Epithelial cell of esophagus (primary cell): ENCODE measurements at regions not wholly inside any gene's neighbourhood (a gene's known extent, or its start where the extent isn't known, plus 50 kb on each side); places are given as distances from the start of the nearest gene placed in this dataset.

Experiments
- DNase-seq: peaks from one replicate; pipeline ENCODE4 v3.0.0; 2010; ENCODE audit warnings: low read depth
- H3K4me3 ChIP-seq: 2 replicates; pipeline ENCODE4 v1.5.1; 2011; ENCODE audit warnings: mild to moderate bottlenecking, low read length, control low read depth
- TF ChIP-seq, protein P1 (sequence below): IDR thresholded peaks from 2 replicates; pipeline ENCODE4 v1.5.1; 2011; ENCODE audit warnings: low read depth, mild to moderate bottlenecking, low read length, control low read depth, inconsistent platforms; ENCODE audit not compliant: insufficient read depth; ENCODE audit errors: missing control alignments

DNA sequence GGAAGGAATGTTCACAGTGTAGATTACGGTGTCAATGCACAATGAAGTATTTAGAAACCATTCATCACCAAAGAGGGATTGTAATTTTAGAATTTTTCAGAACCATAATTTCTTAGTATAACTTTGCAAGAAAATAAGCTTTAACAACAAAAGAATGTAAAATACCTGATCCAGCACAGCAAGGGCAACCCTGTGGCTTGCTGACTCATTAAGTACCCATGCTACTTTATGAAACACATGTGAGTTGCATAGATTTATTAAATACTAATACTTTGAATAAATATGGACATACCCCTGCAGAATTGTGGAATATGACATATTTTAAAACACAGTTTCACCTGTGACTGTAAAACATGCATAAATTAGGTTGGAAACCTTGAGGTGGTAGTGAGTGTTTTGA is 281.3 kb downstream of the ZNF248 start:
- no peak for DNase-seq
- TF ChIP-seq, protein P1, sequence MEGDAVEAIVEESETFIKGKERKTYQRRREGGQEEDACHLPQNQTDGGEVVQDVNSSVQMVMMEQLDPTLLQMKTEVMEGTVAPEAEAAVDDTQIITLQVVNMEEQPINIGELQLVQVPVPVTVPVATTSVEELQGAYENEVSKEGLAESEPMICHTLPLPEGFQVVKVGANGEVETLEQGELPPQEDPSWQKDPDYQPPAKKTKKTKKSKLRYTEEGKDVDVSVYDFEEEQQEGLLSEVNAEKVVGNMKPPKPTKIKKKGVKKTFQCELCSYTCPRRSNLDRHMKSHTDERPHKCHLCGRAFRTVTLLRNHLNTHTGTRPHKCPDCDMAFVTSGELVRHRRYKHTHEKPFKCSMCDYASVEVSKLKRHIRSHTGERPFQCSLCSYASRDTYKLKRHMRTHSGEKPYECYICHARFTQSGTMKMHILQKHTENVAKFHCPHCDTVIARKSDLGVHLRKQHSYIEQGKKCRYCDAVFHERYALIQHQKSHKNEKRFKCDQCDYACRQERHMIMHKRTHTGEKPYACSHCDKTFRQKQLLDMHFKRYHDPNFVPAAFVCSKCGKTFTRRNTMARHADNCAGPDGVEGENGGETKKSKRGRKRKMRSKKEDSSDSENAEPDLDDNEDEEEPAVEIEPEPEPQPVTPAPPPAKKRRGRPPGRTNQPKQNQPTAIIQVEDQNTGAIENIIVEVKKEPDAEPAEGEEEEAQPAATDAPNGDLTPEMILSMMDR = no peak
- H3K4me3 ChIP-seq = no peak overlapping the region

DNA sequence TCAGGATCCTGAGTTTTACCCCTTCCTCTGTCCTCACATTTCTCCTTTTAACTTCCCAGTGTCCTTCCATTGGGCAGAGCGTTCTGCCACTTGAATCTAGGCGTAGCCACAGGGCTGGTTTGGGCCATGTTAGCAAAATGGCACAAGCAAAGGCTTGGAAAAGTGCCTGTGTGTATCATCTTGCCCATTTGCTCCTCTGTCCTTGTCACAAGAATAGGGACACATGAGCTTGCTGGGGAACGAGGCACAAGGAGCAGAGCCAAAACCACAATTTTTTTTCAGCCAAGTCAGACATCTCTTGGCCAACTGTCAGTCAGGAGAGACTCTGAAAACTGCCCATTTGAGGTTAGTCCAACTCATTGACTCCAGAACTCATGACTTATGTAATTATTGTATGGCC is 285.2 kb downstream of the ZNF248 start:
- no peak for DNase-seq
- TF ChIP-seq, protein P1 = no peak
- H3K4me3 ChIP-seq = no peak overlapping the region

DNA sequence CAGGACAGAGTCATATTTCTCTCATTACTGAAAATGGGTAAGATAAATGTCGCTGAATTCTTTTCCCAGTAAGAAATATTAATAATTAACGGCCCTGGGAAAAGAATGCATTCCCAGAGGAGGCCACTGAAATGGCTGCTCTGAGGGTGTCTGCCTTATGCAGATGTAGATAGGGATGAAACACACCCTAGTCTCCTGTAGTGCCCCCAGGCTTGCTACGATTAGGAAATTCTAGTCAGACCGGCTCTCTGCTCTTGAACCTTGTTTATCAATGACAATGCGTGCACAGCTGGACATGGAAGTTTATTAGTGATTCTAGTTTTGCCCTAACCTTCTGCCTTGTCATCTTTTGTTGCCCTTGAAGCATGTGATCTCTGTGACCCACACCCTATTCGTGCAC is 291.1 kb downstream of the ZNF248 start:
- TF ChIP-seq, protein P1 = no peak
- no peak overlapping the region for H3K4me3 ChIP-seq
- no peak for DNase-seq

DNA sequence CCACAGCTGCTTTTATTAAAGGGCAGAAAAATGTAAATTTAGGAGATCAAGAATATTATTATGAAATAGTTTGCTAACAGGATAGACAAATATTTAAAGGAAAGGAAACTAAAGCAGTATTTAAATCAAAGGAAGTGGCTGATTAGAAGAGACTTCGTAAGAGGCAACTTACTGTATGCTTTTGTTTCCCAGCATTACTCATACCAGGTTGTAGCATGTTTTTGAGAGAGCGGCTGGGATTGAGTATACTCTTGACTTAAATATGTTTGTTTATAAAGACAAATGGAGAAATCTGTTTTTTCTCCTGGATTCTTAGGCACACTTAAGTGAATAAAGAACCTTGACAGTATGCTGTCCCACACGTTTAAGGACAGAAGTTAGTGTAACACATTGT is 293.7 kb downstream of the ZNF248 start:
- DNase-seq = peak; percentile 4
- H3K4me3 ChIP-seq = no peak overlapping the region
- TF ChIP-seq, protein P1 = no peak

DNA sequence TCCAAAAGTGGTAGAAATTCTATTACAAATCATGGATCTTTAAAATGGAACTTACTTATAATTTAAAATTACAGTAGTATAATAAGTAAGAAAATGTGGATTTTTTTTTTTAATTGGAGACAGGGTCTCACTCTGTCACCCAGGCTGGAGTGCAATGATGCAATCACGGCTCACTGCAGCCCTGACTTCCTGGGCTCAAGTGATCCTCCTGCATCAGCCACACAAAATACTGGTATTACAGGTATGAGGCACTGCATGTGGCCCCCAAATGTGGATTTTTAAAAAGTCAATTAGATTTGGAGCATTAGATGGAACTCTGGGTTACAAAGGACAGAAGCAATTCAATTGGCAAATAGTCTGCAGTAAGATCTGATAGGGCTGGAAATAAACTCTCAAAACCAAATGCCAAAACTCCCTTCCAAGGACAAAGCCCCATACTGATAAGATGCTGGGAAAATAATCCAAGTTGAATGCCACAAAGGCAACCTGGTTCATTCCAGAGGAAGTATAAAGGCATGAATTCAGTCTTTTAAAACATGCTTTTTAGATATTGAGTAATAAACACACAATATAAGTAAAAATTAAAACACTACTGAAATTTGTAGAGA is 294.2 kb downstream of the ZNF248 start:
- TF ChIP-seq, protein P1 = no peak
- H3K4me3 ChIP-seq = no peak overlapping the region
- DNase-seq = no peak

DNA sequence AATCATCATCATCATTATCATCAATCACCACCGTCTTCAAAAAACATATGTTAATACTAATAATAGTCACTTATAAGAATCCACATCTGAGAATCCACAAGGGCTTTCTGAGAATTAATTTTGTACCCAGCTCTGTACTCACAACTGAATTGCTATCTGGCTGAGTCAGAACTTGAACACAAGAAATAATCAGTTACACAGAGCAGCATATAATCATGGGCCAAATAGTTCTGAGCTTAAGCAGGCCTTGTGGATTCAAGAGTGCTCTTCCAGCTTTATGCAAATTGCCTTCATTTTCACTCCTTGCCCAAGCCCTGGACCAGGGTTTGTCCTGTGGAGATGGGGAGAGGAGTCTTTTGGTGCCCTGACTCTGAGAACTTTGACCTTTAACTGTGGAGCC is 304.5 kb downstream of the ZNF248 start:
- no peak overlapping the region for H3K4me3 ChIP-seq
- TF ChIP-seq, protein P1 = no peak
- no peak for DNase-seq

DNA sequence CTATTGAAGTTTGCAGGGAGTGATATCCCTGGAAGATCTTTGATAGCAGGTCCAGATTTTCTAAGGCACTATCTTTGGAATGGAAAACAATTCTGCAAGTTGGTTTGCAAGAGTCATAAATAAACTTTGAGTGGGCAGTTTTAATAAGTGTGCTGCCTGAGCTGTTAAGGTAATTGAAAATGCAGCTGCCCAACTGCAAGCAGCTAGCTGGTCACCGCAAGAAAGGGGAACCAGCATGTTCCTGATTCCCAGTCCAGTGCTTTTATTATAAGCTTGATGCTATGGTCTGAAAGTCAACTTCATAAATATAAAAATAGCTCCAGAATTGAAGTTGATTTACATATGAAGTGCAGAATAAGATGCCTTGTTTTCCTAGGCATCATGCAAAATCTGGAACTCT is 308.4 kb downstream of the ZNF248 start:
- no peak overlapping the region for H3K4me3 ChIP-seq
- DNase-seq = no peak
- TF ChIP-seq, protein P1 = no peak
